ENCODE measurements at regions not wholly inside any gene's neighbourhood (a gene's known extent, or its start where the extent isn't known, plus 50 kb on each side); places are given as distances from the start of the nearest gene placed in this dataset.

- no peak for DNase-seq (ENCODE audit: low read depth in 2 of 2)
Observed at GRCh38 chr2:145160855-145161254, 640.9 kb upstream of the ZEB2 start.

GRCh38 chr2:145159676-145160075, 639.8 kb upstream of the ZEB2 start:
- no peak for DNase-seq (ENCODE audit: low read depth in 2 of 2)

- DNase-seq (ENCODE audit: low read depth in 2 of 2), result peak; percentile 91
Observed at GRCh38 chr2:145157741-145158591, 638.0 kb upstream of the ZEB2 start.

GRCh38 chr2:145157036-145157675, 637.2 kb upstream of the ZEB2 start:
- DNase-seq (ENCODE audit: low read depth in 2 of 2), result no peak

GRCh38 chr2:145156199-145156598, 636.3 kb upstream of the ZEB2 start:
- no peak for DNase-seq (ENCODE audit: low read depth in 2 of 2)

GRCh38 chr2:145155196-145155595, 635.3 kb upstream of the ZEB2 start:
- DNase-seq (ENCODE audit: low read depth in 2 of 2), result no peak

- no peak for DNase-seq (ENCODE audit: low read depth in 2 of 2)
Observed at GRCh38 chr2:145154731-145155130, 634.8 kb upstream of the ZEB2 start.

- DNase-seq (ENCODE audit: low read depth in 2 of 2), result no peak
Observed at GRCh38 chr2:145146691-145147090, 626.8 kb upstream of the ZEB2 start.

- DNase-seq (ENCODE audit: low read depth in 2 of 2), result no peak
Observed at GRCh38 chr2:145144131-145144728, 624.3 kb upstream of the ZEB2 start.

GRCh38 chr2:145141981-145142380, 622.1 kb upstream of the ZEB2 start:
- no peak for DNase-seq (ENCODE audit: low read depth in 2 of 2)

- DNase-seq (ENCODE audit: low read depth in 2 of 2), result no peak
Observed at GRCh38 chr2:145140658-145141057, 620.7 kb upstream of the ZEB2 start.

GRCh38 chr2:145138626-145139025, 618.7 kb upstream of the ZEB2 start:
- DNase-seq (ENCODE audit: low read depth in 2 of 2), result no peak

- no peak for DNase-seq (ENCODE audit: low read depth in 2 of 2)
Observed at GRCh38 chr2:145137901-145138300, 618.0 kb upstream of the ZEB2 start.

- DNase-seq (ENCODE audit: low read depth in 2 of 2), result no peak
Observed at GRCh38 chr2:145137211-145137610, 617.3 kb upstream of the ZEB2 start.

- DNase-seq (ENCODE audit: low read depth in 2 of 2), result no peak
Observed at GRCh38 chr2:145136702-145137101, 616.8 kb upstream of the ZEB2 start.

GRCh38 chr2:145126146-145126545, 606.2 kb upstream of the ZEB2 start:
- no peak for DNase-seq (ENCODE audit: low read depth in 2 of 2)

GRCh38 chr2:145124085-145124484, 604.2 kb upstream of the ZEB2 start:
- no peak for DNase-seq (ENCODE audit: low read depth in 2 of 2)

- DNase-seq (ENCODE audit: low read depth in 2 of 2), result no peak
Observed at GRCh38 chr2:145123606-145124005, 603.7 kb upstream of the ZEB2 start.

- no peak for DNase-seq (ENCODE audit: low read depth in 2 of 2)
Observed at GRCh38 chr2:145119225-145119624, 599.3 kb upstream of the ZEB2 start.

GRCh38 chr2:145116834-145117725, 597.2 kb upstream of the ZEB2 start:
- DNase-seq (ENCODE audit: low read depth in 2 of 2), result no peak

GRCh38 chr2:145116056-145116455, 596.1 kb upstream of the ZEB2 start:
- no peak for DNase-seq (ENCODE audit: low read depth in 2 of 2)

GRCh38 chr2:145114726-145115125, 594.8 kb upstream of the ZEB2 start:
- no peak for DNase-seq (ENCODE audit: low read depth in 2 of 2)
